Caco-2 (cell line): ENCODE measurements at regions not wholly inside any gene's neighbourhood (a gene's known extent, or its start where the extent isn't known, plus 50 kb on each side); places are given as distances from the start of the nearest gene placed in this dataset.
"Not testable (repeated sequence)": the region's sequence is repeated elsewhere in the genome, so short reads cannot be mapped to it uniquely, and the experiment has no call there.

Experiments
- BruUV-seq: library from RNA; stranded (reverse); fragments of 400-500 nt; replicated peaks from 2 replicates; lab custom pipeline; 2021; lab: Mats Ljungman, UMichigan
- CTCF ChIA-PET: fragments of 300-600 bp; sonication (Branson Sonifier 250); formaldehyde crosslinking; loops from one replicate; lab custom pipeline; 2022; ENCODE audit warnings: antibody characterized with exemption; lab: Charles Lee
- POLR2A ChIA-PET: fragments of 300-600 bp; sonication (Branson Sonifier 250); formaldehyde crosslinking; loops from one replicate; lab custom pipeline; 2022; ENCODE audit warnings: antibody characterized with exemption; lab: Charles Lee
- DNase-seq, 2 experiments: peaks; one replicate each; pipeline versions ENCODE4 v3.0.0 to v3.0.0-alpha.2; 2020 to 2022
- H3K27me3 ChIP-seq: replicated peaks from 2 replicates; pipeline ENCODE4 v1.6.0; 2011; ENCODE audit warnings: low read length; ENCODE audit not compliant: control insufficient read depth, insufficient read depth
- H3K36me3 ChIP-seq: 2 replicates; pipeline ENCODE4 v1.5.1; 2011; ENCODE audit warnings: low read length; ENCODE audit not compliant: control insufficient read depth, insufficient read depth
- H3K4me1 ChIP-seq: fragments of 250-450 bp; sonication (Bioruptor Pico); 2 replicates; pipeline ENCODE4 v1.5.1; 2020; ENCODE audit warnings: mild to moderate bottlenecking
- H3K4me3 ChIP-seq: 2 replicates; pipeline ENCODE4 v1.5.1; 2011; ENCODE audit warnings: low read depth, mild to moderate bottlenecking, control low read depth, low read length
- H3K9me3 ChIP-seq: fragments of 250-450 bp; sonication (Bioruptor Pico); 2 replicates; pipeline ENCODE4 v1.5.1; 2020; ENCODE audit warnings: mild to moderate bottlenecking, moderate library complexity
- H3K27ac Mint-ChIP-seq: one replicate; pipeline ENCODE4 v1.8.0; 2022; ENCODE audit warnings: mixed read lengths; ENCODE audit not compliant: unreplicated experiment
- H3K27me3 Mint-ChIP-seq: one replicate; pipeline ENCODE4 v1.8.0; 2022; ENCODE audit warnings: mixed read lengths; ENCODE audit not compliant: insufficient read depth, unreplicated experiment
- H3K36me3 Mint-ChIP-seq: one replicate; pipeline ENCODE4 v1.8.0; 2022; ENCODE audit warnings: mild to moderate bottlenecking, mixed read lengths; ENCODE audit not compliant: insufficient read depth, unreplicated experiment
- H3K4me1 Mint-ChIP-seq: one replicate; pipeline ENCODE4 v1.8.0; 2022; ENCODE audit warnings: low read depth, mixed read lengths; ENCODE audit not compliant: unreplicated experiment
- H3K4me3 Mint-ChIP-seq: one replicate; pipeline ENCODE4 v1.8.0; 2022; ENCODE audit warnings: mild to moderate bottlenecking, moderate library complexity, mixed read lengths; ENCODE audit not compliant: unreplicated experiment
- H3K9me3 Mint-ChIP-seq: one replicate; pipeline ENCODE4 v1.8.0; 2022; ENCODE audit warnings: mixed read lengths; ENCODE audit not compliant: unreplicated experiment
- intact Hi-C: fragments of 100-400 bp; cut with micrococcal nuclease; formaldehyde crosslinking; loops from one replicate; pipeline ENCODE4 v1.10.0; 2022; ENCODE audit not compliant: unreplicated experiment
- TF ChIP-seq, protein P1 (sequence below), 2 experiments: fragments of 200-600 bp in 1 of 2; IDR thresholded peaks; 1 replicate in 1 of 2; 2 replicates in 1 of 2; pipeline versions ENCODE4 v1.5.1 to v1.8.0; 2011 to 2022; ENCODE audit warnings: antibody characterized with exemption in 1 of 2, control low read depth in 1 of 2, inconsistent platforms in 1 of 2, low read depth in 1 of 2, low read length in 1 of 2, mild to moderate bottlenecking in 1 of 2, moderate library complexity in 1 of 2; ENCODE audit not compliant: insufficient read depth in 1 of 2, severe bottlenecking in 1 of 2, unreplicated experiment in 1 of 2

- H3K36me3 Mint-ChIP-seq: peaks cover 6% of the 10 kb centered on the region
- no peak overlapping the region for H3K4me3 Mint-ChIP-seq
- H3K27me3 ChIP-seq: no peaks in the 10 kb centered on the region
- CTCF ChIA-PET: no interaction called here
- no TSS peak for BruUV-seq
- no peaks in the 10 kb centered on the region for H3K4me1 Mint-ChIP-seq
- intact Hi-C loops: no loop called here
- no peaks in the 10 kb centered on the region for H3K36me3 ChIP-seq
- H3K9me3 Mint-ChIP-seq: peaks cover 6% of the 10 kb centered on the region
- H3K27ac Mint-ChIP-seq: no peak overlapping the region
- no peaks in the 10 kb centered on the region for H3K27me3 Mint-ChIP-seq
- POLR2A ChIA-PET: no interaction called here
- no peak for DNase-seq
- no peaks in the 10 kb centered on the region for H3K4me1 ChIP-seq
- no peaks in the 10 kb centered on the region for H3K9me3 ChIP-seq
- TF ChIP-seq, protein P1, sequence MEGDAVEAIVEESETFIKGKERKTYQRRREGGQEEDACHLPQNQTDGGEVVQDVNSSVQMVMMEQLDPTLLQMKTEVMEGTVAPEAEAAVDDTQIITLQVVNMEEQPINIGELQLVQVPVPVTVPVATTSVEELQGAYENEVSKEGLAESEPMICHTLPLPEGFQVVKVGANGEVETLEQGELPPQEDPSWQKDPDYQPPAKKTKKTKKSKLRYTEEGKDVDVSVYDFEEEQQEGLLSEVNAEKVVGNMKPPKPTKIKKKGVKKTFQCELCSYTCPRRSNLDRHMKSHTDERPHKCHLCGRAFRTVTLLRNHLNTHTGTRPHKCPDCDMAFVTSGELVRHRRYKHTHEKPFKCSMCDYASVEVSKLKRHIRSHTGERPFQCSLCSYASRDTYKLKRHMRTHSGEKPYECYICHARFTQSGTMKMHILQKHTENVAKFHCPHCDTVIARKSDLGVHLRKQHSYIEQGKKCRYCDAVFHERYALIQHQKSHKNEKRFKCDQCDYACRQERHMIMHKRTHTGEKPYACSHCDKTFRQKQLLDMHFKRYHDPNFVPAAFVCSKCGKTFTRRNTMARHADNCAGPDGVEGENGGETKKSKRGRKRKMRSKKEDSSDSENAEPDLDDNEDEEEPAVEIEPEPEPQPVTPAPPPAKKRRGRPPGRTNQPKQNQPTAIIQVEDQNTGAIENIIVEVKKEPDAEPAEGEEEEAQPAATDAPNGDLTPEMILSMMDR (IDR thresholded peaks at IDR 0.05; ENCODE audit: insufficient read depth in 1 of 2, low read depth in 1 of 2, low read length in 1 of 2, severe bottlenecking in 1 of 2, unreplicated experiment in 1 of 2): no peak
- no peak overlapping the region for H3K4me3 ChIP-seq
Measured at GRCh38 chr19:13633522-13633922, 127.2 kb upstream of the CACNA1A start.

DNA sequence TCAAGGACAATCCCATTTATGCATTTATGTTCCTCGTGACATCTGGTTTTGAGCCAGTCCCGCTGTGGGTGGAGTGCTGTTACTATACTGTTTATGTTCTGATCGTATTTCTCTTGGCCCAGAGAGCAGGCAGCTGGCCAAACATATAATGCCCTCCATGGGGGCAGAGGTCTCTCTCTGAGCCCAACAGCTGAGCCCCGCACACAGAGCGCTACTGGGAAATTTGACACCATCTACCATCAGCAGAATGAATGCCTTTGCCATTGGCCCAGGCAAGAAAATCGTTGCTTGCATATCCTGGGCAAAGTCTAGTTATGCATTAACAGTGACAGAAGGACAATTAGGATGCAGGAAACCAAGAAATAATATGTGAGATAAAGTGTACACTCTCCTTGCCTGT lies 126.8 kb upstream of the CACNA1A start:
- Histone ChIP-seq H3K27me3 (no peaks in the 10 kb centered on the region), H3K9me3 (no peaks in the 10 kb centered on the region), H3K36me3 (no peaks in the 10 kb centered on the region), H3K4me3 (no peak overlapping the region), H3K4me1 (no peaks in the 10 kb centered on the region)
- Mint-ChIP-seq H3K36me3 (peaks cover 6% of the 10 kb centered on the region), H3K4me3 (no peak overlapping the region), H3K9me3 (peaks cover 6% of the 10 kb centered on the region), H3K4me1 (no peaks in the 10 kb centered on the region), H3K27ac (no peak overlapping the region), H3K27me3 (no peaks in the 10 kb centered on the region)
- CTCF ChIA-PET: no interaction called here
- POLR2A ChIA-PET: no interaction called here
- TF ChIP-seq, protein P1 (IDR thresholded peaks at IDR 0.05; ENCODE audit: insufficient read depth in 1 of 2, low read depth in 1 of 2, low read length in 1 of 2, severe bottlenecking in 1 of 2, unreplicated experiment in 1 of 2): no peak
- DNase-seq: peak in 1 of 2 experiments; percentile 1
- BruUV-seq: no TSS peak
- intact Hi-C loops: no loop called here

GRCh38 chr19:13632164-13632563 lies 125.9 kb upstream of the CACNA1A start:
- H3K27me3 Mint-ChIP-seq, intact Hi-C loops, H3K9me3 ChIP-seq, H3K4me1 ChIP-seq, H3K27me3 ChIP-seq, H3K9me3 Mint-ChIP-seq, DNase-seq, H3K4me1 Mint-ChIP-seq, POLR2A ChIA-PET, H3K36me3 ChIP-seq, H3K4me3 Mint-ChIP-seq, H3K36me3 Mint-ChIP-seq, CTCF ChIA-PET, BruUV-seq, H3K4me3 ChIP-seq, H3K27ac Mint-ChIP-seq: not testable (repeated sequence)
